OCI-LY3 (cell line): ENCODE measurements at regions not wholly inside any gene's neighbourhood (a gene's known extent, or its start where the extent isn't known, plus 50 kb on each side); places are given as distances from the start of the nearest gene placed in this dataset.

Source experiments
- H2AFZ ChIP-seq: fragments of 200-600, 300-600 bp; shearing (Covaris generic); 2 replicates; pipeline ENCODE4 v1.6.0; 2014; ENCODE audit warnings: antibody characterized with exemption, low read depth, low read length
- H3K27ac ChIP-seq: fragments of 200-600, 300-600 bp; sonication (generic); 2 replicates; pipeline ENCODE4 v1.5.1; 2014; ENCODE audit warnings: mild to moderate bottlenecking, low read length, moderate library complexity, mixed read lengths
- H3K27me3 ChIP-seq: fragments of 200-600, 300-600 bp; sonication (generic); 2 replicates; pipeline ENCODE4 v1.6.1; 2014; ENCODE audit warnings: low read depth, low read length, mixed read lengths
- H3K36me3 ChIP-seq: fragments of 200-600, 300-600 bp; sonication (generic); replicated peaks from 2 replicates; pipeline ENCODE3; 2014; ENCODE audit warnings: low read depth, low read length, mixed read lengths
- H3K4me1 ChIP-seq: fragments of 300-600, 200-600 bp; sonication (generic); 2 replicates; pipeline ENCODE4 v1.6.1; 2014; ENCODE audit warnings: low read length, mixed read lengths
- H3K4me2 ChIP-seq: fragments of 200-600, 300-600 bp; sonication (generic); 2 replicates; pipeline ENCODE4 v1.6.1; 2014; ENCODE audit warnings: low read length, mixed read lengths
- H3K4me3 ChIP-seq: fragments of 300-600, 200-600 bp; sonication (generic); 2 replicates; pipeline ENCODE4 v1.5.1; 2014; ENCODE audit warnings: antibody characterized with exemption, mild to moderate bottlenecking, low read length, moderate library complexity
- H3K79me2 ChIP-seq: fragments of 300-600, 200-600 bp; shearing (Covaris generic); 2 replicates; pipeline ENCODE4 v1.6.1; 2014; ENCODE audit warnings: mild to moderate bottlenecking, low read length, mixed read lengths
- H3K9ac ChIP-seq: fragments of 300-600, 200-600 bp; shearing (Covaris generic); 2 replicates; pipeline ENCODE4 v1.6.0; 2014; ENCODE audit warnings: mild to moderate bottlenecking, low read length, moderate library complexity
- H3K9me3 ChIP-seq: fragments of 200-600, 300-600 bp; shearing (Covaris generic); 2 replicates; pipeline ENCODE4 v1.6.1; 2014; ENCODE audit warnings: low read length, mixed read lengths; ENCODE audit not compliant: insufficient read depth
- H4K20me1 ChIP-seq: fragments of 200-600, 300-600 bp; sonication (generic); 2 replicates; pipeline ENCODE4 v1.6.1; 2016; ENCODE audit warnings: low read length, mixed read lengths; ENCODE audit not compliant: insufficient read depth
- EZH2phosphoT487 ChIP-seq: fragments of 200-600 bp; shearing (Covaris generic); IDR thresholded peaks from 2 replicates; pipeline ENCODE4 v1.6.1; 2018; ENCODE audit warnings: antibody characterized with exemption, mixed run types, low read depth
- TF ChIP-seq, protein P1 (sequence below): fragments of 200-600, 300-600 bp; sonication (generic); IDR thresholded peaks from 2 replicates; pipeline ENCODE4 v1.5.1; 2014; ENCODE audit warnings: antibody characterized with exemption, low read length, low read depth

DNA sequence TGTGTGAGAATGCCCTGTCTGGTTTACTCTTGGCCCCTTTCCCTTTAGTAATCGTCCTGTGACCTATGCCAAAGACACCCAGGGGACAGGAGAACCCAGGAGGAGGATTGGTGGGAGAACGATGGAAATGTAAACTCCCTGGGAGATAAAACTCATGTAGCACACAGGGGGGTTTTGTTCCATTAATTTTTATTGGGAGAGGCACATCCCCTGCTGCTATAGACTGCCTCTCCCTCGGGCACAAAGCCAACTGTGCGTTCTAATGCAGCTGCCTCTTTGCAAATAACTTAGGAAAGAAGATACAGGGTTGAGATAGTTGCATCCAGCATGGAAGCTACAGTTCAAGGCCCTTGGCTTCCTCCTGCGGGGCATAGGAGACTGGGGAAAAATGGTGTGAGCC lies 489.6 kb downstream of the SLC4A3 start:
- Histone ChIP-seq H3K27ac (no peak overlapping the region), H3K9ac (no peak overlapping the region), H3K9me3 (no peaks in the 10 kb centered on the region), H3K4me3 (no peak overlapping the region), H3K79me2 (no peaks in the 10 kb centered on the region), H3K27me3 (no peaks in the 10 kb centered on the region), H3K4me1 (no peaks in the 10 kb centered on the region), H4K20me1 (no peaks in the 10 kb centered on the region), H2AFZ (no peak overlapping the region), H3K36me3 (no peaks in the 10 kb centered on the region), H3K4me2 (no peak overlapping the region)
- TF ChIP-seq, protein P1, sequence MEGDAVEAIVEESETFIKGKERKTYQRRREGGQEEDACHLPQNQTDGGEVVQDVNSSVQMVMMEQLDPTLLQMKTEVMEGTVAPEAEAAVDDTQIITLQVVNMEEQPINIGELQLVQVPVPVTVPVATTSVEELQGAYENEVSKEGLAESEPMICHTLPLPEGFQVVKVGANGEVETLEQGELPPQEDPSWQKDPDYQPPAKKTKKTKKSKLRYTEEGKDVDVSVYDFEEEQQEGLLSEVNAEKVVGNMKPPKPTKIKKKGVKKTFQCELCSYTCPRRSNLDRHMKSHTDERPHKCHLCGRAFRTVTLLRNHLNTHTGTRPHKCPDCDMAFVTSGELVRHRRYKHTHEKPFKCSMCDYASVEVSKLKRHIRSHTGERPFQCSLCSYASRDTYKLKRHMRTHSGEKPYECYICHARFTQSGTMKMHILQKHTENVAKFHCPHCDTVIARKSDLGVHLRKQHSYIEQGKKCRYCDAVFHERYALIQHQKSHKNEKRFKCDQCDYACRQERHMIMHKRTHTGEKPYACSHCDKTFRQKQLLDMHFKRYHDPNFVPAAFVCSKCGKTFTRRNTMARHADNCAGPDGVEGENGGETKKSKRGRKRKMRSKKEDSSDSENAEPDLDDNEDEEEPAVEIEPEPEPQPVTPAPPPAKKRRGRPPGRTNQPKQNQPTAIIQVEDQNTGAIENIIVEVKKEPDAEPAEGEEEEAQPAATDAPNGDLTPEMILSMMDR = no peak

DNA sequence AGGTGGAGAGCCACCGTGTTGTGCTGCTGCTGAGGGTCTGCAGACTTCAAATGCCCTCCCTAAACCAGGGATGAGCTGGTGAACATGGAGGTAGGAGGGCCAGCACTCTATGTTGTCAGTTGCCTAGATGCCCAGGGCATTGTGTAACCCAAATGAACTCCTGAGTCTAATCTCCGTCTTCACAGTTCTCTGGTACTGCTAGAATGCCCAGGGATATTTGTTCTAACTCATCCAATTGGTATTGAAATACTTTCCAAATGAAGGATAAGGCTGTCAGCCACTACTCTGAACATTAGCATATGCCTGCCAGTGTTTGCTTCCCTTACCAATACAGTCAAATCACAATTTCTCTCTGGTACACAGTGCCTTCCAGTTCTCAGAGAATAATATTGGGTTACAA lies 492.6 kb downstream of the SLC4A3 start:
- Histone ChIP-seq H3K27ac (no peak overlapping the region), H3K36me3 (no peaks in the 10 kb centered on the region), H3K27me3 (no peaks in the 10 kb centered on the region), H3K79me2 (no peaks in the 10 kb centered on the region), H2AFZ (no peak overlapping the region), H3K9ac (no peak overlapping the region), H3K4me2 (no peak overlapping the region), H3K9me3 (no peaks in the 10 kb centered on the region), H4K20me1 (no peaks in the 10 kb centered on the region), H3K4me3 (no peak overlapping the region), H3K4me1 (no peaks in the 10 kb centered on the region)
- TF ChIP-seq, protein P1 = no peak
- no peak for TF ChIP-seq EZH2phosphoT487

DNA sequence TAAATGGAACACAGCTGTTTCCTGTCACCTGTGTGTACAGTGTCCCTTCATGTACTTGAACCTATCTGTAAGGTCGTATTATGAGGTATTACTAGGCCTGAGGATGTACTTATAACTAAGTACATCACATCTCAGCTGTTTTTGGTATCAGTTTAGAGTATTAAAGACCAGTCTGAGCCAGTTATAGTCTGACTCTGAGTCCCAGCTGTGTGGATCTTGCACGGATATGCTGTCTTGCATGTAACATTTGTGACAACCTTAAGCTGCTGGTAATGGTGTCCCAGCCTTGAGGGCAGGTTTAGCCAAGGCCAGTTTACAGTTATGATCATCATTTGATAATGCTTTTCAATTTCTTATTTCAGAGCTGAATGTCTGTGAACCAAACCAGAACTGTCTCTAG lies 496.3 kb downstream of the SLC4A3 start:
- Histone ChIP-seq H3K4me1 (no peaks in the 10 kb centered on the region), H3K4me2 (no peak overlapping the region), H3K4me3 (no peak overlapping the region), H3K36me3 (no peaks in the 10 kb centered on the region), H3K9me3 (no peaks in the 10 kb centered on the region), H2AFZ (no peak overlapping the region), H3K79me2 (no peaks in the 10 kb centered on the region), H3K27ac (no peak overlapping the region), H3K9ac (no peak overlapping the region), H4K20me1 (no peaks in the 10 kb centered on the region), H3K27me3 (no peaks in the 10 kb centered on the region)
- TF ChIP-seq, protein P1 = no peak
- TF ChIP-seq EZH2phosphoT487 = no peak

DNA sequence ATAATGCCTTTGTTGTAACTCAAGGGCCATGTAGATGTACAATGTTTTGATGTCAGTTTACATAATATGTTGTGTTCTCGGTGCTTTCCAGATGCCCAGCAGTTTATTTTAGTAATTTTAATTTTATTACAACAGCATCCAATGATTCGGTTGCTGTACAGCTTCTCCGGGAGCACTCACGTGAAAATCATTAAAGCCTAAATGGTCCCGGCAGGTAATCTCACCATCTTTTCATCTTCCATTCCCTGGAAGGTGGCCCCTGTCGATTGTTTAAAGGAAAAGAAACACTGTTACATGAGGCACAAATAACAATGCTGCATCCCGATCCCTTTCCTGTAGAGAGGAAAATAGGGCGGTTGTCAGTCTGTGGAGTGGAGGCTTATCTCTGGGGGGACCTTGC lies 498.1 kb downstream of the SLC4A3 start:
- Histone ChIP-seq H3K36me3 (no peaks in the 10 kb centered on the region), H3K27me3 (no peaks in the 10 kb centered on the region), H2AFZ (no peak overlapping the region), H3K79me2 (no peaks in the 10 kb centered on the region), H3K4me1 (no peaks in the 10 kb centered on the region), H3K9me3 (no peaks in the 10 kb centered on the region), H3K9ac (no peak overlapping the region), H3K4me2 (no peak overlapping the region), H3K4me3 (no peak overlapping the region), H4K20me1 (no peaks in the 10 kb centered on the region), H3K27ac (no peak overlapping the region)
- TF ChIP-seq, protein P1 = no peak
- no peak for TF ChIP-seq EZH2phosphoT487
